Loucy (cell line): ENCODE measurements at regions not wholly inside any gene's neighbourhood (a gene's known extent, or its start where the extent isn't known, plus 50 kb on each side); places are given as distances from the start of the nearest gene placed in this dataset.

Experiments
- H2AFZ ChIP-seq: fragments of 200-600 bp; sonication (generic); 2 replicates; pipeline ENCODE4 v1.6.0; 2016; ENCODE audit warnings: antibody characterized with exemption, mild to moderate bottlenecking, low read length, moderate library complexity
- H3F3A ChIP-seq: fragments of 200-600 bp; 2 replicates; pipeline ENCODE4 v1.6.0; 2016; ENCODE audit warnings: antibody characterized with exemption, low read depth, mild to moderate bottlenecking
- H3K27me3 ChIP-seq: fragments of 200-600 bp; sonication (generic); 2 replicates; pipeline ENCODE4 v1.6.1; 2014; ENCODE audit warnings: low read length, mild to moderate bottlenecking; ENCODE audit not compliant: insufficient read depth, poor library complexity, severe bottlenecking
- H3K36me3 ChIP-seq: fragments of 200-600 bp; sonication (generic); 2 replicates; pipeline ENCODE4 v1.6.1; 2016; ENCODE audit warnings: low read length; ENCODE audit not compliant: insufficient read depth
- H3K4me1 ChIP-seq: fragments of 200-600 bp; sonication (generic); 2 replicates; pipeline ENCODE4 v1.5.1; 2014; ENCODE audit warnings: low read length, mild to moderate bottlenecking; ENCODE audit not compliant: insufficient read depth, poor library complexity, severe bottlenecking
- H3K4me2 ChIP-seq: fragments of 200-600 bp; sonication (generic); 2 replicates; pipeline ENCODE4 v1.6.0; 2014; ENCODE audit warnings: antibody characterized with exemption, low read length, low read depth, mild to moderate bottlenecking; ENCODE audit not compliant: poor library complexity, severe bottlenecking
- H3K4me3 ChIP-seq: fragments of 200-600 bp; sonication (generic); 2 replicates; pipeline ENCODE4 v1.5.1; 2014; ENCODE audit warnings: low read length, mild to moderate bottlenecking, mixed read lengths; ENCODE audit not compliant: poor library complexity, severe bottlenecking
- H3K79me2 ChIP-seq: fragments of 200-600 bp; sonication (generic); 2 replicates; pipeline ENCODE4 v1.6.1; 2014; ENCODE audit warnings: low read length; ENCODE audit not compliant: insufficient read depth
- H3K9ac ChIP-seq: fragments of 200-600 bp; sonication (generic); 2 replicates; pipeline ENCODE4 v1.6.0; 2014; ENCODE audit warnings: mild to moderate bottlenecking, low read depth, low read length, moderate library complexity; ENCODE audit not compliant: poor library complexity, severe bottlenecking
- H3K9me2 ChIP-seq: fragments of 200-600 bp; sonication (generic); replicated peaks from 2 replicates; pipeline ENCODE4 v1.6.1; 2016; ENCODE audit warnings: low read depth, low read length, mixed read lengths
- H3K9me3 ChIP-seq: fragments of 200-600 bp; sonication (generic); 2 replicates; pipeline ENCODE4 v1.6.1; 2014; ENCODE audit warnings: mild to moderate bottlenecking, antibody characterized with exemption, low read length, low read depth; ENCODE audit not compliant: insufficient read depth
- H4K20me1 ChIP-seq: fragments of 200-600 bp; sonication (generic); 2 replicates; pipeline ENCODE4 v1.6.0; 2014; ENCODE audit warnings: antibody characterized with exemption, low read length, mild to moderate bottlenecking; ENCODE audit not compliant: insufficient read depth, poor library complexity, severe bottlenecking
- CTCF ChIP-seq: fragments of 200-600 bp; sonication (generic); conservative IDR thresholded peaks from 2 replicates; pipeline ENCODE4 v1.5.1; 2014; ENCODE audit warnings: mild to moderate bottlenecking, antibody characterized with exemption, low read length
- EZH2phosphoT487 ChIP-seq: fragments of 200-600 bp; IDR thresholded peaks from 2 replicates; pipeline ENCODE4 v1.6.1; 2018; ENCODE audit warnings: antibody characterized with exemption, mild to moderate bottlenecking, moderate library complexity, borderline replicate concordance

GRCh38 chr9:87211669-87212068 lies 264.4 kb upstream of the GAS1 start:
- Histone ChIP-seq H3K4me2 (no peak overlapping the region), H3K9me2 (no peaks in the 10 kb centered on the region), H3K9ac (no peak overlapping the region), H3K79me2 (no peaks in the 10 kb centered on the region), H3F3A (no peaks in the 10 kb centered on the region), H3K9me3 (no peaks in the 10 kb centered on the region), H3K27me3 (no peaks in the 10 kb centered on the region), H3K4me3 (no peak overlapping the region), H3K4me1 (no peaks in the 10 kb centered on the region), H2AFZ (no peak overlapping the region), H4K20me1 (no peaks in the 10 kb centered on the region), H3K36me3 (no peaks in the 10 kb centered on the region)
- no peak for TF ChIP-seq CTCF

GRCh38 chr9:87212605-87213021 lies 265.3 kb upstream of the GAS1 start:
- H3K9me2 ChIP-seq: no peaks in the 10 kb centered on the region
- H3K4me3 ChIP-seq: no peak overlapping the region
- no peaks in the 10 kb centered on the region for H4K20me1 ChIP-seq
- no peak overlapping the region for H2AFZ ChIP-seq
- no peaks in the 10 kb centered on the region for H3K27me3 ChIP-seq
- H3K9ac ChIP-seq: no peak overlapping the region
- no peaks in the 10 kb centered on the region for H3K36me3 ChIP-seq
- no peaks in the 10 kb centered on the region for H3K9me3 ChIP-seq
- H3K79me2 ChIP-seq: no peaks in the 10 kb centered on the region
- H3K4me2 ChIP-seq: no peak overlapping the region
- no peaks in the 10 kb centered on the region for H3K4me1 ChIP-seq
- TF ChIP-seq EZH2phosphoT487 (no peak), CTCF (no peak)
- H3F3A ChIP-seq: no peaks in the 10 kb centered on the region

DNA sequence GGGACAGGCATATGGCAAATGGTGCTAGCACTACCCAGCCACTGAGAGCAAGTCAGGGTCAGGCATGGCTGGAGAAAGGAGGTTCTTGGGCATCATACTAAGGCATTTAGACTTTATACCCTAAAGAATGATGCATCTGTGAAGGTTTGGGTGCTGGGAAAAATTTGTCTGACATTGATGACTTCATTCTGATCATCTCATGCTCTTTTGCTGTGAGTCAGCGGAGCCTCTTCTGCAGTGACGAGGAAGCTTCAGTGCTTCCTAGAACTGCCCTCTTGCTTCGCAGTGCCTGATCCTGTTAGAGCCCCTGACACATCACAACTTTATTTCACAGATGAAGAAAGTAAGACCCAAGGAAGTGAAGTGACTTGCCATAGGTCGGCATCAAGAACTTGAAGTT lies 266.6 kb upstream of the GAS1 start:
- no peaks in the 10 kb centered on the region for H4K20me1 ChIP-seq
- H3F3A ChIP-seq: no peaks in the 10 kb centered on the region
- H3K9me2 ChIP-seq: no peaks in the 10 kb centered on the region
- H3K4me1 ChIP-seq: no peaks in the 10 kb centered on the region
- no peak overlapping the region for H3K9ac ChIP-seq
- H3K79me2 ChIP-seq: no peaks in the 10 kb centered on the region
- no peak overlapping the region for H3K4me3 ChIP-seq
- TF ChIP-seq EZH2phosphoT487 (no peak), CTCF (no peak)
- no peak overlapping the region for H2AFZ ChIP-seq
- no peaks in the 10 kb centered on the region for H3K9me3 ChIP-seq
- H3K36me3 ChIP-seq: no peaks in the 10 kb centered on the region
- no peak overlapping the region for H3K4me2 ChIP-seq
- H3K27me3 ChIP-seq: no peaks in the 10 kb centered on the region
